Osteoblast (primary cell): ENCODE measurements at regions not wholly inside any gene's neighbourhood (a gene's known extent, or its start where the extent isn't known, plus 50 kb on each side); places are given as distances from the start of the nearest gene placed in this dataset.
A peak's percentile ranks its signal among the peaks of the same experiment; 100 is the strongest.
"Not testable (repeated sequence)": the region's sequence is repeated elsewhere in the genome, so short reads cannot be mapped to it uniquely, and the experiment has no call there.

Source experiments
- DNase-seq: peaks from one replicate; pipeline ENCODE4 v3.0.0; 2011; ENCODE audit warnings: low spot score, mixed read lengths; ENCODE audit not compliant: insufficient read length; ENCODE audit errors: missing footprints
- H2AFZ ChIP-seq: 2 replicates; pipeline ENCODE4 v1.6.0; 2011; ENCODE audit warnings: mild to moderate bottlenecking, low read length
- H3K27ac ChIP-seq: 2 replicates; pipeline ENCODE4 v1.5.1; 2011; ENCODE audit warnings: mild to moderate bottlenecking, low read depth, low read length, moderate library complexity
- H3K27me3 ChIP-seq: 2 replicates; pipeline ENCODE4 v1.6.0; 2012; ENCODE audit warnings: mild to moderate bottlenecking, control low read depth, inconsistent platforms, low read length, moderate library complexity; ENCODE audit not compliant: insufficient read depth
- H3K36me3 ChIP-seq: 2 replicates; pipeline ENCODE4 v1.5.1; 2011; ENCODE audit warnings: mild to moderate bottlenecking, low read length, control low read depth, moderate library complexity; ENCODE audit not compliant: insufficient read depth
- H3K4me1 ChIP-seq: 2 replicates; pipeline ENCODE4 v1.5.1; 2011; ENCODE audit warnings: mild to moderate bottlenecking, low read length, control low read depth, moderate library complexity; ENCODE audit not compliant: insufficient read depth
- H3K4me2 ChIP-seq: 2 replicates; pipeline ENCODE4 v1.6.0; 2011; ENCODE audit warnings: mild to moderate bottlenecking, low read length; ENCODE audit not compliant: insufficient read depth
- H3K4me3 ChIP-seq: fragments of 200-600 bp; sonication (generic); 3 replicates; pipeline ENCODE4 v1.5.1; 2012; ENCODE audit warnings: mild to moderate bottlenecking, low read length, inconsistent platforms; ENCODE audit not compliant: insufficient read depth
- H3K79me2 ChIP-seq: 2 replicates; pipeline ENCODE4 v1.6.0; 2012; ENCODE audit warnings: mild to moderate bottlenecking, low read length, control low read depth, inconsistent platforms; ENCODE audit not compliant: insufficient read depth
- H3K9me3 ChIP-seq: 2 replicates; pipeline ENCODE4 v1.5.1; 2011; ENCODE audit warnings: low read depth, low read length, control low read depth
- H4K20me1 ChIP-seq: 2 replicates; pipeline ENCODE4 v1.6.0; 2012; ENCODE audit warnings: mild to moderate bottlenecking, low read length, control low read depth; ENCODE audit not compliant: insufficient read depth
- CTCF ChIP-seq: IDR thresholded peaks from 2 replicates; pipeline ENCODE4 v1.5.1; 2011; ENCODE audit warnings: mild to moderate bottlenecking, low read depth, low read length, moderate library complexity; ENCODE audit errors: extremely low read depth

- no peaks in the 10 kb centered on the region for H3K36me3 ChIP-seq
- H2AFZ ChIP-seq, result peak overlapping the region; percentile 42
- TF ChIP-seq CTCF, result no peak
- peaks cover 17% of the 10 kb centered on the region for H3K4me1 ChIP-seq
- H4K20me1 ChIP-seq, result no peaks in the 10 kb centered on the region
- H3K4me2 ChIP-seq, result no peak overlapping the region
- H3K79me2 ChIP-seq, result no peaks in the 10 kb centered on the region
- H3K9me3 ChIP-seq, result no peaks in the 10 kb centered on the region
- no peak for DNase-seq
- H3K27ac ChIP-seq, result peak overlapping the region; percentile 29
- H3K4me3 ChIP-seq, result no peak overlapping the region
- no peaks in the 10 kb centered on the region for H3K27me3 ChIP-seq
Observed at GRCh38 chr7:94146408-94146807, 142.3 kb upstream of the BET1 start.

- no peak for TF ChIP-seq CTCF
- H3K4me2 ChIP-seq, result no peak overlapping the region
- H3K9me3 ChIP-seq, result no peaks in the 10 kb centered on the region
- H3K79me2 ChIP-seq, result no peaks in the 10 kb centered on the region
- no peak for DNase-seq
- no peaks in the 10 kb centered on the region for H4K20me1 ChIP-seq
- no peak overlapping the region for H3K4me3 ChIP-seq
- no peak overlapping the region for H3K27ac ChIP-seq
- H3K36me3 ChIP-seq, result no peaks in the 10 kb centered on the region
- H3K4me1 ChIP-seq, result peaks cover 17% of the 10 kb centered on the region
- no peaks in the 10 kb centered on the region for H3K27me3 ChIP-seq
- H2AFZ ChIP-seq, result peak overlapping the region; percentile 6
Observed at GRCh38 chr7:94149789-94150545, 145.8 kb upstream of the BET1 start.

- H3K4me2 ChIP-seq, result no peak overlapping the region
- no peak for TF ChIP-seq CTCF
- H3K4me1 ChIP-seq, result peaks cover 12% of the 10 kb centered on the region
- H3K27ac ChIP-seq, result no peak overlapping the region
- H3K36me3 ChIP-seq, result no peaks in the 10 kb centered on the region
- H3K27me3 ChIP-seq, result no peaks in the 10 kb centered on the region
- H3K9me3 ChIP-seq, result no peaks in the 10 kb centered on the region
- no peaks in the 10 kb centered on the region for H3K79me2 ChIP-seq
- H4K20me1 ChIP-seq, result no peaks in the 10 kb centered on the region
- no peak overlapping the region for H3K4me3 ChIP-seq
- DNase-seq, result no peak
- no peak overlapping the region for H2AFZ ChIP-seq
Observed at GRCh38 chr7:94154182-94154581, 150.0 kb upstream of the BET1 start.

- H3K36me3 ChIP-seq, result no peaks in the 10 kb centered on the region
- peaks cover 12% of the 10 kb centered on the region for H3K4me1 ChIP-seq
- H3K4me3 ChIP-seq, result no peak overlapping the region
- H3K9me3 ChIP-seq, result no peaks in the 10 kb centered on the region
- no peak for DNase-seq
- H3K27me3 ChIP-seq, result no peaks in the 10 kb centered on the region
- no peak for TF ChIP-seq CTCF
- no peak overlapping the region for H3K27ac ChIP-seq
- no peaks in the 10 kb centered on the region for H4K20me1 ChIP-seq
- H3K4me2 ChIP-seq, result no peak overlapping the region
- H3K79me2 ChIP-seq, result no peaks in the 10 kb centered on the region
- H2AFZ ChIP-seq, result peak overlapping the region; percentile 67
Observed at GRCh38 chr7:94154858-94155257, 150.7 kb upstream of the BET1 start.

GRCh38 chr7:94157659-94158306 lies 153.6 kb upstream of the BET1 start:
- H3K4me1 ChIP-seq, DNase-seq, H3K9me3 ChIP-seq, H3K27me3 ChIP-seq, H3K36me3 ChIP-seq, H3K4me3 ChIP-seq, H4K20me1 ChIP-seq, H3K79me2 ChIP-seq: not testable (repeated sequence)
- peak overlapping the region; percentile 35 for H3K27ac ChIP-seq
- H2AFZ ChIP-seq, result peak overlapping the region; percentile 81
- H3K4me2 ChIP-seq, result peak overlapping the region; percentile 14
